HEK293 (cell line): ENCODE measurements at regions not wholly inside any gene's neighbourhood (a gene's known extent, or its start where the extent isn't known, plus 50 kb on each side); places are given as distances from the start of the nearest gene placed in this dataset.

Experiments used
- CTCF ChIA-PET: fragments of 350-600 bp; formaldehyde crosslinking; extraction: SDS; loops from one replicate; lab custom pipeline; 2021; ENCODE audit warnings: antibody characterized with exemption; lab: Yijun Ruan, JAX
- POLR2A ChIA-PET: fragments of 300-600 bp; formaldehyde crosslinking; extraction: SDS; loops from one replicate; lab custom pipeline; 2020; ENCODE audit warnings: antibody characterized with exemption, inconsistent platforms; lab: Yijun Ruan, JAX
- H3K27ac ChIP-seq: fragments of 200-500 bp; sonication (Bioruptor generic); 2 replicates; pipeline ENCODE4 v1.5.1; 2014; ENCODE audit warnings: low read depth, low read length, control low read depth, inconsistent platforms; ENCODE audit errors: extremely low read depth
- H3K36me3 ChIP-seq, 2 experiments: fragments of 200-500 bp in 1 of 2; sonication (Bioruptor generic) in 1 of 2; 1 replicate in 1 of 2; 2 replicates in 1 of 2; pipeline ENCODE4 v1.5.1; 2014 to 2017; ENCODE audit warnings: inconsistent platforms in 2 of 2, low read length in 2 of 2; ENCODE audit not compliant: control insufficient read depth in 2 of 2, insufficient read depth in 1 of 2
- H3K4me1 ChIP-seq: fragments of 200-500 bp; sonication (Bioruptor generic); 2 replicates; pipeline ENCODE4 v1.5.1; 2014; ENCODE audit warnings: mild to moderate bottlenecking, low read length, inconsistent platforms; ENCODE audit not compliant: control insufficient read depth, insufficient read depth
- H3K4me3 ChIP-seq: 2 replicates; pipeline ENCODE4 v1.5.1; 2011; ENCODE audit warnings: low read depth, mild to moderate bottlenecking, control low read depth, low read length, moderate library complexity
- H3K9me3 ChIP-seq: fragments of 200-500 bp; sonication (Bioruptor generic); 2 replicates; pipeline ENCODE4 v1.5.1; 2014; ENCODE audit warnings: low read depth, low read length, inconsistent platforms; ENCODE audit not compliant: control insufficient read depth, insufficient read depth
- AEBP2 ChIP-seq: fragments of 450-650 bp; formaldehyde crosslinking; IDR thresholded peaks from 2 replicates; pipeline ENCODE4 v1.5.1; 2016; ENCODE audit warnings: missing biosample characterization, missing genetic modification characterization, borderline replicate concordance
- EGR2 ChIP-seq: fragments of 450-650 bp; formaldehyde crosslinking; IDR thresholded peaks from 2 replicates; pipeline ENCODE4 v1.5.1; 2016; ENCODE audit warnings: low read depth, missing biosample characterization, missing genetic modification characterization
- GLI2 ChIP-seq: fragments of 450-650 bp; formaldehyde crosslinking; IDR thresholded peaks from 2 replicates; pipeline ENCODE4; 2017; ENCODE audit warnings: missing biosample characterization, missing genetic modification characterization, low read depth, borderline replicate concordance
- HIC1 ChIP-seq: fragments of 450-650 bp; formaldehyde crosslinking; IDR thresholded peaks from 2 replicates; pipeline ENCODE4 v1.5.1; 2016; ENCODE audit warnings: missing biosample characterization, missing genetic modification characterization
- HOXD13 ChIP-seq: sonication (generic); formaldehyde crosslinking; IDR thresholded peaks from 2 replicates; pipeline ENCODE4 v1.8.0; 2022; ENCODE audit warnings: missing genetic modification reagents, borderline replicate concordance
- KLF16 ChIP-seq: fragments of 450-650 bp; formaldehyde crosslinking; IDR thresholded peaks from 2 replicates; pipeline ENCODE4 v1.5.1; 2017; ENCODE audit warnings: missing biosample characterization, missing genetic modification characterization
- KLF9 ChIP-seq: fragments of 450-650 bp; formaldehyde crosslinking; IDR thresholded peaks from 2 replicates; pipeline ENCODE4 v1.5.1; 2016; ENCODE audit warnings: missing biosample characterization, missing genetic modification characterization, low read depth
- PBX3 ChIP-seq: sonication (generic); formaldehyde crosslinking; IDR thresholded peaks from 2 replicates; pipeline ENCODE4 v1.8.1; 2022; ENCODE audit warnings: mild to moderate bottlenecking, moderate library complexity, missing genetic modification reagents
- TRIM28 ChIP-seq: IDR thresholded peaks from 2 replicates; pipeline ENCODE4 v1.6.1; 2011; ENCODE audit warnings: low read length, control low read depth, borderline replicate concordance
- ZIC2 ChIP-seq: fragments of 450-650 bp; formaldehyde crosslinking; IDR thresholded peaks from 2 replicates; pipeline ENCODE4 v1.5.1; 2016; ENCODE audit warnings: missing biosample characterization, missing genetic modification characterization
- ZNF248 ChIP-seq: fragments of 450-650 bp; formaldehyde crosslinking; IDR thresholded peaks from 2 replicates; pipeline ENCODE4 v1.5.1; 2017; ENCODE audit warnings: missing biosample characterization, missing genetic modification characterization
- ZNF266 ChIP-seq: fragments of 450-650 bp; formaldehyde crosslinking; IDR thresholded peaks from 2 replicates; pipeline ENCODE4 v1.5.1; 2016; ENCODE audit warnings: missing biosample characterization, missing genetic modification characterization, low read depth
- ZNF302 ChIP-seq: fragments of 450-650 bp; formaldehyde crosslinking; IDR thresholded peaks from 2 replicates; pipeline ENCODE4 v1.5.1; 2016; ENCODE audit warnings: missing biosample characterization, missing genetic modification characterization, low read depth
- ZNF350 ChIP-seq: fragments of 450-650 bp; formaldehyde crosslinking; IDR thresholded peaks from 2 replicates; pipeline ENCODE4 v1.5.0; 2017; ENCODE audit warnings: missing biosample characterization, mild to moderate bottlenecking, missing genetic modification characterization
- ZNF404 ChIP-seq: fragments of 450-650 bp; formaldehyde crosslinking; IDR thresholded peaks from 2 replicates; pipeline ENCODE4 v1.5.1; 2017; ENCODE audit warnings: missing biosample characterization, missing genetic modification characterization
- ZNF416 ChIP-seq: fragments of 450-650 bp; formaldehyde crosslinking; IDR thresholded peaks from 2 replicates; pipeline ENCODE4 v1.5.1; 2016; ENCODE audit warnings: missing biosample characterization, missing genetic modification characterization
- ZNF549 ChIP-seq: fragments of 450-650 bp; IDR thresholded peaks from 2 replicates; pipeline ENCODE4 v1.5.1; 2018; ENCODE audit warnings: missing biosample characterization, missing genetic modification characterization, mild to moderate bottlenecking, inconsistent platforms, moderate library complexity
- ZNF626 ChIP-seq: fragments of 450-650 bp; sonication (Bioruptor Pico); formaldehyde crosslinking; IDR thresholded peaks from 2 replicates; pipeline ENCODE4 v1.5.1; 2018; ENCODE audit warnings: missing biosample characterization, missing genetic modification characterization, inconsistent platforms

DNA sequence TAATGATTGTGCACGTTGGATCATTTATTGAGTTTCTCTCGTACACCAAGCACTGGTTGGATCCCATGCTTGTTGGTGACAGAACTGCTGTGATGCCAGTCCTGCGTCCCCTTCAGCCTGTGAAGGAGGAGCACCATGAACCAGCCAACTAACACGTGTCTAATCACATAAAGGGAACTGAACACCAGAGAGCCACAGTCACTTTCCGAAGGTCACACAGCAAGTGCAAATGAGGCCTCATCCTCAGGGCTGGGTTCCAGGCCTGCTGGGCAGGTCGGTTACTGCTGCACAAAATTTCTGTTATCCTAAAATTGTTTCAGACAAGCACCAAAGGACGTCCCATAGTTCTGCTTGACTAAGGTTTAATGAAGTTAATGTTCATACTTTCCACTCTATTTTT, 332.0 kb upstream of the ZNF32 start (continued):
- TF ChIP-seq HOXD13 = no peak
- TF ChIP-seq ZNF350 (tag by site-specific recombination) = no peak
- TF ChIP-seq HIC1 (tag by site-specific recombination) = no peak
- TF ChIP-seq ZNF266 (tag by site-specific recombination) = no peak

DNA sequence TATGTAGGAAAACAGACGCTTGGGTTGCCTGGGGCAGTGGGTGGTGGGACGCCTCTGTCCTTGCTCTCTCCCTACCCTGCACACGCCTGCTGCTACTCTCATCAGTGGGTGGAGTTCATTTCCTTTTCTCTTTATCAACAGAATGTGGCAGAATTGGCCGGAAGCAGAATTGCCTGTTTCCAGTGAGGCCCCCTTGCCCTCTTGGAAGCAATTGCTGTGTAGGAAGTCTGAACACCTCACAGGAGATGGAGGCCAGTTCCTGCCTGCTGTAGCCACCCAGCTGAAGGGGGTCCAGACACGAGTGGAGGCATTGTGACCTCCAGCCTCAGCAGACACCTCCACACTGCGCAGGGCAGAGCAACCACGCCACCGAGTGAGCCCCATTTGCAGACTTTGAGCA, 331.6 kb upstream of the ZNF32 start:
- H3K4me3 ChIP-seq = no peak overlapping the region
- TF ChIP-seq EGR2 (tag by site-specific recombination) (peak; percentile 39; the same call in 1 of the 2 replicates), ZIC2 (tag by site-specific recombination) (no peak)

GRCh38 chr10:43979551-43979950, 330.9 kb upstream of the ZNF32 start:
- H3K9me3 ChIP-seq = no peaks in the 10 kb centered on the region
- CTCF ChIA-PET = no interaction called here
- no peaks in the 10 kb centered on the region for H3K36me3 ChIP-seq
- H3K27ac ChIP-seq = no peak overlapping the region
- H3K4me3 ChIP-seq = no peak overlapping the region
- POLR2A ChIA-PET = no interaction called here
- no peaks in the 10 kb centered on the region for H3K4me1 ChIP-seq
- TF ChIP-seq PBX3 (CRISPR knock-in tag) = no peak
- TF ChIP-seq ZNF404 (tag by site-specific recombination) = no peak
- no peak for TF ChIP-seq KLF16 (tag by site-specific recombination)
- no peak for TF ChIP-seq ZNF549 (tag by site-specific recombination)
- no peak for TF ChIP-seq ZNF248 (tag by site-specific recombination)
- TF ChIP-seq TRIM28 = no peak
- TF ChIP-seq ZNF302 (tag by site-specific recombination) = no peak
- no peak for TF ChIP-seq KLF9 (tag by site-specific recombination)
- TF ChIP-seq ZNF416 = no peak
- no peak for TF ChIP-seq GLI2
- TF ChIP-seq ZNF626 (tag by site-specific recombination) = no peak
- TF ChIP-seq AEBP2 (tag by site-specific recombination) = no peak

More for the DNA sequence above, 331.6 kb upstream of the ZNF32 start:
- Histone ChIP-seq H3K36me3 (no peaks in the 10 kb centered on the region), H3K27ac (no peak overlapping the region), H3K4me1 (no peaks in the 10 kb centered on the region), H3K9me3 (no peaks in the 10 kb centered on the region)
- CTCF ChIA-PET = no interaction called here
- POLR2A ChIA-PET = no interaction called here
